ENCODE measurements at regions not wholly inside any gene's neighbourhood (a gene's known extent, or its start where the extent isn't known, plus 50 kb on each side); places are given as distances from the start of the nearest gene placed in this dataset.

DNA sequence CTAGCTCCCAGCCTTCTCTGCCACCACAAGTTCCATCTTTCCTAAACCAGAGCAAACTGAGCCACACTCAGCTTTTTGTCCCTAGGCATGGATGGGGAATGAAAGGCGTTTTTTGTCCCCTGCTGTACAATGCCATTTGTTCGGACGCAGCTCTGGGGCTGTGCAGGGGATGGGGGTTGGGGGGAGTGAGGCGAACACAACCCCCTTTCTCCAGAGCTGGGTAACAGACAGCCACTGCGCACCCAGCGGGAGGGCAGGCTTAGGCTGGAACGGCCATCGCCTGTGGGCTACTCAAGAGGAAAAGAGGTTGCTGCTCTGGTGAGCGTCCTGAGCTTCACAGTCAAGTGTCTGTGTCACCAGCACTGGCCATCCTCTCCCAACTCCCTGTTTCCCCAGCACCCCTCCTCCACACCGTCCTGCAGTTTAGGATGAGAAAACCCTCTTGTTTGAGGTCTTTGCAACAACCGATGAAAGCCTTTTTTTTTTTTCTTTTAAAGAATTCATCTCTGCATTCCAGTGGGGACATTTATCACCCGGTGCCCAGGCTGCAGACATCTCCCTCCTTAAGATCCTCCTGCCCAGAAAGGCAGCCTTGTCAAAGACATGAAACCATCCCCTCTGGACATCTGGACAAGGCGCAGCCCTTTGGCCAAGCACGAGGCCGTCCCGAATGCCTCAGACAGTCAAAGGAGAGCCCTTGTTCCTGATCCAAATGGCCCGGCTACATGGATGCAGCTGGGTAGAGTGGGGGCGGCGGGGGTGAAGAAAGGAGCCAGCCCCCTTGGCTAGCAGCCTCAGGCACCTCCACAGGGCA lies 419.6 kb downstream of the BCOR start:
- no peaks in the 10 kb centered on the region for H3K36me3 ChIP-seq
- no peaks in the 10 kb centered on the region for H3K27me3 ChIP-seq (replicated peaks; ENCODE audit: insufficient read depth)
- no peaks in the 10 kb centered on the region for H3K4me1 ChIP-seq (ENCODE audit: control insufficient read depth in 1 of 2, low read depth in 2 of 2)
- no peak for DNase-seq (ENCODE audit: low spot score)
- H3K27ac ChIP-seq: no peak overlapping the region
- H3K9me3 ChIP-seq: no peaks in the 10 kb centered on the region
- no peak for ATAC-seq (ENCODE audit: insufficient number of reproducible peaks, low FRiP score, low read depth)
- TF ChIP-seq CTCF (IDR thresholded peaks at IDR 0.05): no peak
- no peak overlapping the region for H3K4me3 ChIP-seq

DNA sequence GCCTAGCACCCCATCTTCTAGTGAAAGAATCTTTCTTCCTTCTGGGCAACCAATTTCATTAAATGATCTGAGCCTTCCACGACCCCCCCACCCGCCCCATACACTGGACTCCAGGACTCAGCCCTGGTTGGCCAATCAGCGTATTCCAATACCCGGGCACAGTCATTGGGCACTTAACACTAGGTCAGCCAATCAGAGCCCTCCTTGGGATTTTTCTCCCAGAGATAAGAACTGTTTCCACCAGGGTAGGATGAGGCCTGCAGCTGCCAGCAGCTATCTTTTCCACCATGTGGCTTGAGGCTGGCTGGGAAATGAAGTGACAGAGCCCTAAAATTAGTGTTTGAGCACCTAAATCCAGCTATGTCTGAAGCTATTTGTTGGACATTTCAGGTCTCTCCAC lies 418.8 kb downstream of the BCOR start:
- no peaks in the 10 kb centered on the region for H3K9me3 ChIP-seq
- no peaks in the 10 kb centered on the region for H3K36me3 ChIP-seq
- TF ChIP-seq CTCF (IDR thresholded peaks at IDR 0.05): no peak
- H3K4me3 ChIP-seq: no peak overlapping the region
- no peak for DNase-seq (ENCODE audit: low spot score)
- H3K27ac ChIP-seq: no peak overlapping the region
- H3K4me1 ChIP-seq (ENCODE audit: control insufficient read depth in 1 of 2, low read depth in 2 of 2): no peaks in the 10 kb centered on the region
- no peak for ATAC-seq (ENCODE audit: insufficient number of reproducible peaks, low FRiP score, low read depth)
- H3K27me3 ChIP-seq (replicated peaks; ENCODE audit: insufficient read depth): no peaks in the 10 kb centered on the region

DNA sequence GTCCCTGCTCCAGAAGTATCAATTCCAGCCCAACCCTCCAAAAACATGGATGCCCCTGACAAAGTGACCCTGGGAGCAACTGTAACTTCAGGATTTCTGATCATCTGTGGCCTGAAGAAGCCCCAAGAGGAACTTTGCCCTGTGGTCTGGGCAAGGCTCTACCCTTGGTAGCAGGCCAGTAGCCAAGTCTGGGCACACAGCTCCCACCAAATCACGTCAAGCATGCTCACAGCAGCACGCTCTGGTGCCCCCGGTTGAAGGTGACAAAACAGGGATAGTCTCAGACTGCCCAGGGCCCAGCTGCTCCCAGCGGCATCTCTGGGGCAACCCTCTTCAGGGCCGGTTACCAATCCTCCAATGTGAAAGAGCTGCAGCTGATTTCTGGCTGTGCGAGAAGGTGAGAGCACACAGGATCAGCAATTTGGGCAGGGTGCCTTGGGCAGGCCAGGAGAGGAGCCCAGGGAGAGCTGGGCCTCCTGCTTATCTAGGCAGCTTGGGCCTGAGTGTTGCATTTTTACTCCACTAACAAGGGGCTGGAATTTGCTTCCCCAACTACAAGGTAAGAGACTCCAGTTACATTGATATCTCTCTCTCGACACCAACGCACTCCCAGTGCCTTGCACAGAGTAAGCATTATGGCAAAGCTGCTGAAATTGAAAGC lies 418.1 kb downstream of the BCOR start:
- no peak overlapping the region for H3K27ac ChIP-seq
- H3K9me3 ChIP-seq: no peaks in the 10 kb centered on the region
- TF ChIP-seq CTCF (IDR thresholded peaks at IDR 0.05): no peak
- H3K27me3 ChIP-seq (replicated peaks; ENCODE audit: insufficient read depth): no peaks in the 10 kb centered on the region
- H3K4me1 ChIP-seq (ENCODE audit: control insufficient read depth in 1 of 2, low read depth in 2 of 2): no peaks in the 10 kb centered on the region
- H3K36me3 ChIP-seq: no peaks in the 10 kb centered on the region
- no peak overlapping the region for H3K4me3 ChIP-seq
- no peak for DNase-seq (ENCODE audit: low spot score)
- ATAC-seq (ENCODE audit: insufficient number of reproducible peaks, low FRiP score, low read depth): no peak

DNA sequence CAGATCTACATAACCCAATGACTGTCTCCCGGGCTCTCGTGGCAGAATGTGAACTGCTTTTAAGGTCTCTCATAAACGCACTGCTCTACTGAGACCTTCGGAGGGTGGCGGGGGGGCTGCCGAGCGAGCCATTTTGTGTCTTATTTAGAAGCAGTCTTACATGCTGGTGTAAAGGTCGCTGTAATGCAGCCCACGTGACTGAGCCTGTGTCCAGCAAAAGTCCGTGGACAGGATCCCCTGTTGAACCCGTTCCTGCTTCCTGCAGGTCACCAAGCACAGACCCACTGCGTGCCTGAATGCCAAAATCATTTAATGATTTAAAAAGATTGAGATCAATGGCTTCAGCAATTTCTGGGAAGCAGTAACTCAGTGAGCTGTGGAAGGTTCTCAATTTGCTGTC lies 415.9 kb downstream of the BCOR start:
- Histone ChIP-seq H3K27me3 (replicated peaks; ENCODE audit: insufficient read depth) (no peaks in the 10 kb centered on the region), H3K9me3 (no peaks in the 10 kb centered on the region), H3K27ac (no peak overlapping the region), H3K36me3 (no peaks in the 10 kb centered on the region), H3K4me1 (ENCODE audit: control insufficient read depth in 1 of 2, low read depth in 2 of 2) (no peaks in the 10 kb centered on the region), H3K4me3 (no peak overlapping the region)
- no peak for ATAC-seq (ENCODE audit: insufficient number of reproducible peaks, low FRiP score, low read depth)
- no peak for DNase-seq (ENCODE audit: low spot score)
- TF ChIP-seq CTCF (IDR thresholded peaks at IDR 0.05): no peak

DNA sequence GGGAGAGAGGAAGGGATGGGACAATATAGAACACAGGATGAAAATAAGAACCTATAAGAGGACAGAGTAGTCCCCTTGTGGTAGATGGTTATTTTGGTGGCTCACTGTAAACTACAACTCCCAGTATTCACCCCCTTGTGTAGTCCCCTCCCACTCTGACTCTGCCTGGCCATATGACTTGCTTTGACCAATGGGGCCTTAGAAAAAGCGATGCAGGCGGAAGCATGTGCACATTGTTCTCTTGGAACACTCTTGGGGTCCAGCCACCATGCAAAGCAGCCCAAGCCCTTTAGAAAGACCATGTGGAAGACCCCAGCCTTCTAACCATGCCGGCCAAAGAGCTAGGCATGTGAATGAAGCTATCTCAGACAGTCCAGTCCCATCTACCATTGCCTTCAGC lies 415.0 kb downstream of the BCOR start:
- no peaks in the 10 kb centered on the region for H3K9me3 ChIP-seq
- no peaks in the 10 kb centered on the region for H3K27me3 ChIP-seq (replicated peaks; ENCODE audit: insufficient read depth)

More for the DNA sequence above, 415.0 kb downstream of the BCOR start:
- ATAC-seq (ENCODE audit: insufficient number of reproducible peaks, low FRiP score, low read depth) (no peak), DNase-seq (ENCODE audit: low spot score) (no peak)
- Histone ChIP-seq H3K36me3 (no peaks in the 10 kb centered on the region), H3K4me1 (ENCODE audit: control insufficient read depth in 1 of 2, low read depth in 2 of 2) (peaks cover 0 to 4% of the 10 kb centered on the region in 2 donors), H3K27ac (no peak overlapping the region), H3K4me3 (no peak overlapping the region)
- no peak for TF ChIP-seq CTCF (IDR thresholded peaks at IDR 0.05)
